ENCODE measurements at regions not wholly inside any gene's neighbourhood (a gene's known extent, or its start where the extent isn't known, plus 50 kb on each side); places are given as distances from the start of the nearest gene placed in this dataset.

DNA sequence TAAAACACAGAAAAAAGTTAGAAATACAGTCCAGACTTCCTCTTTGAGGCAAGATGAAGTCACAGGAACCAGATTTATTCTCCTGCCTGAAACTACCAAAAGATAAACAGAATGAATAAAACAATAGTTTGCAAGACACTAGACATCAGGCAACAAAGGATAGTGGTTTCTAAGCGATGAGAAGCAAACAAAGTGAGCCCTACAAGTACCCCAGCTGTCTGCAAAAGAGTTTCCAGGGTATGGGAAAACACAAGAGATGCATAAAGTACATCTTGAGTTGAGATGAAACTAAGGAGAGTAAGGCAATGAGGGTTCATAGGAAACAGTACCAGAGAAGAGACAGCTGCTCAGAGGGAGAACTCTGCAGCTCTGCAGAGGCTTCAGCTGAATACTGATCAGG is 83.3 kb upstream of the COL24A1 start:
- no peaks in the 10 kb centered on the region for H3K9me3 ChIP-seq (replicated peaks in 1 of 3)
- H3K4me1 ChIP-seq (replicated peaks in 1 of 2) = no peaks in the 10 kb centered on the region
- H3K27ac ChIP-seq = no peak overlapping the region
- TF ChIP-seq, protein P1, sequence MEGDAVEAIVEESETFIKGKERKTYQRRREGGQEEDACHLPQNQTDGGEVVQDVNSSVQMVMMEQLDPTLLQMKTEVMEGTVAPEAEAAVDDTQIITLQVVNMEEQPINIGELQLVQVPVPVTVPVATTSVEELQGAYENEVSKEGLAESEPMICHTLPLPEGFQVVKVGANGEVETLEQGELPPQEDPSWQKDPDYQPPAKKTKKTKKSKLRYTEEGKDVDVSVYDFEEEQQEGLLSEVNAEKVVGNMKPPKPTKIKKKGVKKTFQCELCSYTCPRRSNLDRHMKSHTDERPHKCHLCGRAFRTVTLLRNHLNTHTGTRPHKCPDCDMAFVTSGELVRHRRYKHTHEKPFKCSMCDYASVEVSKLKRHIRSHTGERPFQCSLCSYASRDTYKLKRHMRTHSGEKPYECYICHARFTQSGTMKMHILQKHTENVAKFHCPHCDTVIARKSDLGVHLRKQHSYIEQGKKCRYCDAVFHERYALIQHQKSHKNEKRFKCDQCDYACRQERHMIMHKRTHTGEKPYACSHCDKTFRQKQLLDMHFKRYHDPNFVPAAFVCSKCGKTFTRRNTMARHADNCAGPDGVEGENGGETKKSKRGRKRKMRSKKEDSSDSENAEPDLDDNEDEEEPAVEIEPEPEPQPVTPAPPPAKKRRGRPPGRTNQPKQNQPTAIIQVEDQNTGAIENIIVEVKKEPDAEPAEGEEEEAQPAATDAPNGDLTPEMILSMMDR (IDR thresholded peaks at IDR 0.05) = no peak
- no peak for TF ChIP-seq POLR2A (IDR thresholded peaks at IDR 0.05)
- DNase-seq = no peak
- H3K4me3 ChIP-seq = no peak overlapping the region
- no peaks in the 10 kb centered on the region for H3K27me3 ChIP-seq
- intact Hi-C loops (cut with DNase I) = no loop called here
- no peaks in the 10 kb centered on the region for H3K36me3 ChIP-seq (replicated peaks in 1 of 2)
- 43 to 60% (median 46%) methylated on average over 1 of the region's 1 CpG for WGBS, 4 donors

DNA sequence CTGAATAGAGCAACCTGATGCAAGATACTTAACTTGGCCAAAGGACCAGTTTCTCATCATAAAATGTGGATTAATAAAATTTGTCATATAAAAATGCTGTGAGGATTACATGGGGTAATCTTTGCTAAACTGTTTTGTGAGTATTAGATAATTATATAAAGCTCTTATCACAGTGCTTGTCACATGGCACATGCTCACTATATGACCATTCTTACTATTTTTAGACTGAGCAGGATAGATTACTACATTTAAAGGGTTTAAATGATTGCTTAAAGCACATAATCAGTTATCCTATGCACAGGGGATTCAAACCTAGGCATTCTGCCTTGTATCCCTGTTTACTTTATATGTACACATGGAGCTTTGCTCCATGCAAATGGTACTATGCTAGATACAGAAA is 82.9 kb upstream of the COL24A1 start:
- Histone ChIP-seq H3K9me3 (replicated peaks in 1 of 3) (no peaks in the 10 kb centered on the region), H3K4me3 (no peak overlapping the region), H3K27me3 (no peaks in the 10 kb centered on the region), H3K4me1 (replicated peaks in 1 of 2) (no peaks in the 10 kb centered on the region), H3K27ac (no peak overlapping the region), H3K36me3 (replicated peaks in 1 of 2) (no peaks in the 10 kb centered on the region)
- no peak for DNase-seq
- TF ChIP-seq, protein P1 (IDR thresholded peaks at IDR 0.05) = no peak
- intact Hi-C loops (cut with DNase I) = no loop called here

DNA sequence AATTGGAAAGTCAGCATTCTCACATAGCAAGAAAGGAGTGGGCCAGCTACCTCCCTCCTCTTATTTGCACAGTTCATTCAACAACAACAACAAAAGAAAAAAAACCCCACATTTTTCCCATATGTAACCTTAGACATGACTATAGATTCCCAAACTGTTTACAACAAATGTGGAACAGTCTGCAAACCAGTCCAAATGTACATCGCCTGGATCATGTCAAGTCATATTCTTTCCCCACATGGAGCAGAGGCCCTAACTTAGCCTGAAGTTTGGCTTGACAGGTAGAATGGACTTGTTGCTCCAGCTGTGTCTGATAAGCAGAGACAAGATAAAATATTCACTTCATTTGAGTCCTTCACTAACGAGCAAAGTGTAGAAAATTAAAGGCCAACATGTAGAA is 81.7 kb upstream of the COL24A1 start:
- WGBS, 4 donors = 61 to 72% (median 67%) methylated on average over 2 of the region's 2 CpGs
- Histone ChIP-seq H3K27ac (no peak overlapping the region), H3K4me3 (no peak overlapping the region), H3K9me3 (replicated peaks in 1 of 3) (no peaks in the 10 kb centered on the region), H3K36me3 (replicated peaks in 1 of 2) (no peaks in the 10 kb centered on the region), H3K4me1 (replicated peaks in 1 of 2) (no peaks in the 10 kb centered on the region), H3K27me3 (no peaks in the 10 kb centered on the region)
- no peak for TF ChIP-seq POLR2A (IDR thresholded peaks at IDR 0.05)
- TF ChIP-seq, protein P1 (IDR thresholded peaks at IDR 0.05) = no peak
- intact Hi-C loops (cut with DNase I) = no loop called here
- DNase-seq = no peak

DNA sequence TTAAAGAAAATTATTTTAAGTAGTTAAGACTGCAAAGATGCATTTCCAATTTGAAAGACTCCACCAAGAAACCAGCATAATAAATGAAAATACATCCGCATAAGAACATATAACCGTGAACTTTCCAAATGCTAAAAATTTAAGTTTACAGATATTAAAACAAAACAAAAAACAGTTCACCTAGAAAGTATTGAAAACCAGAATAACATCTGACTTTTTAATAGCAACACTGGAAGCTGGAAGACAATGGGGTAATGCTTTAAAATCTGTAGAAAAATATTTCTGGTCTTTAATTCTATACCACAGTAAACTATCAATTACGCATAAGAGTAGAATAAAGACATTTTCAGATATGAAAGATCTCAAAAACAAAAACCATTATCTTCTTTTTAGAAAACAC is 79.3 kb upstream of the COL24A1 start:
- no peak for DNase-seq
- no peaks in the 10 kb centered on the region for H3K27me3 ChIP-seq
- H3K4me3 ChIP-seq = no peak overlapping the region
- 90 to 94% (median 91%) methylated on average over 3 of the region's 3 CpGs for WGBS, 4 donors
- no peak overlapping the region for H3K27ac ChIP-seq
- no peaks in the 10 kb centered on the region for H3K9me3 ChIP-seq (replicated peaks in 1 of 3)
- no peaks in the 10 kb centered on the region for H3K4me1 ChIP-seq (replicated peaks in 1 of 2)
- H3K36me3 ChIP-seq (replicated peaks in 1 of 2) = no peaks in the 10 kb centered on the region
- no peak for TF ChIP-seq POLR2A (IDR thresholded peaks at IDR 0.05)
- TF ChIP-seq, protein P1 (IDR thresholded peaks at IDR 0.05) = no peak
- intact Hi-C loops (cut with DNase I) = no loop called here

Measured in adrenal gland (tissue), 9 donors.